ENCODE measurements at regions not wholly inside any gene's neighbourhood (a gene's known extent, or its start where the extent isn't known, plus 50 kb on each side); places are given as distances from the start of the nearest gene placed in this dataset.

- Histone ChIP-seq H3K9me3 (ENCODE audit: control insufficient read depth, low read length) (no peaks in the 10 kb centered on the region), H3K27ac (ENCODE audit: low read length) (no peak overlapping the region), H3K4me3 (ENCODE audit: low read length) (no peak overlapping the region), H3K27me3 (ENCODE audit: control insufficient read depth, insufficient read depth) (no peaks in the 10 kb centered on the region), H3K4me1 (ENCODE audit: control insufficient read depth, insufficient read depth, low read length) (no peaks in the 10 kb centered on the region)
- DNase-seq (no peak), ATAC-seq (no peak)
- 93% methylated on average over 1 of the region's 1 CpG for WGBS
- intact Hi-C loops (cut with DNase I): no loop called here
Observed at GRCh38 chr13:62038214-62038613, 622.6 kb upstream of the PCDH20 start.

GRCh38 chr13:62035981-62036380, 620.3 kb upstream of the PCDH20 start:
- no peaks in the 10 kb centered on the region for H3K27me3 ChIP-seq (ENCODE audit: control insufficient read depth, insufficient read depth)
- no peaks in the 10 kb centered on the region for H3K4me1 ChIP-seq (ENCODE audit: control insufficient read depth, insufficient read depth, low read length)
- no peak overlapping the region for H3K4me3 ChIP-seq (ENCODE audit: low read length)
- no peak overlapping the region for H3K27ac ChIP-seq (ENCODE audit: low read length)
- intact Hi-C loops (cut with DNase I): no loop called here
- ATAC-seq: no peak
- DNase-seq: no peak
- 15% methylated on average over 2 of the region's 2 CpGs for WGBS
- H3K9me3 ChIP-seq (ENCODE audit: control insufficient read depth, low read length): no peaks in the 10 kb centered on the region

GRCh38 chr13:62033934-62034333, 618.3 kb upstream of the PCDH20 start:
- Histone ChIP-seq H3K4me1 (ENCODE audit: control insufficient read depth, insufficient read depth, low read length) (no peaks in the 10 kb centered on the region), H3K9me3 (ENCODE audit: control insufficient read depth, low read length) (no peaks in the 10 kb centered on the region), H3K27ac (ENCODE audit: low read length) (no peak overlapping the region), H3K27me3 (ENCODE audit: control insufficient read depth, insufficient read depth) (no peaks in the 10 kb centered on the region), H3K4me3 (ENCODE audit: low read length) (no peak overlapping the region)
- WGBS: 33% methylated on average over 4 of the region's 4 CpGs
- ATAC-seq: no peak
- intact Hi-C loops (cut with DNase I): no loop called here
- DNase-seq: no peak

- intact Hi-C loops (cut with DNase I): no loop called here
- no peak overlapping the region for H3K27ac ChIP-seq (ENCODE audit: low read length)
- no peak overlapping the region for H3K4me3 ChIP-seq (ENCODE audit: low read length)
- H3K27me3 ChIP-seq (ENCODE audit: control insufficient read depth, insufficient read depth): no peaks in the 10 kb centered on the region
- no peaks in the 10 kb centered on the region for H3K9me3 ChIP-seq (ENCODE audit: control insufficient read depth, low read length)
- WGBS: 83% methylated on average over 1 of the region's 1 CpG
- no peaks in the 10 kb centered on the region for H3K4me1 ChIP-seq (ENCODE audit: control insufficient read depth, insufficient read depth, low read length)
- DNase-seq (no peak), ATAC-seq (no peak)
Observed at GRCh38 chr13:62022369-62022768, 606.7 kb upstream of the PCDH20 start.

- no peaks in the 10 kb centered on the region for H3K27me3 ChIP-seq (ENCODE audit: control insufficient read depth, insufficient read depth)
- no peaks in the 10 kb centered on the region for H3K4me1 ChIP-seq (ENCODE audit: control insufficient read depth, insufficient read depth, low read length)
- H3K27ac ChIP-seq (ENCODE audit: low read length): no peak overlapping the region
- H3K4me3 ChIP-seq (ENCODE audit: low read length): no peak overlapping the region
- ATAC-seq (no peak), DNase-seq (no peak)
- no peaks in the 10 kb centered on the region for H3K9me3 ChIP-seq (ENCODE audit: control insufficient read depth, low read length)
- intact Hi-C loops (cut with DNase I): no loop called here
Observed at GRCh38 chr13:62019858-62020257, 604.2 kb upstream of the PCDH20 start.

- WGBS: 23% methylated on average over 3 of the region's 3 CpGs
- H3K4me3 ChIP-seq (ENCODE audit: low read length): no peak overlapping the region
- no peaks in the 10 kb centered on the region for H3K27me3 ChIP-seq (ENCODE audit: control insufficient read depth, insufficient read depth)
- DNase-seq: no peak
- no peak for ATAC-seq
- intact Hi-C loops (cut with DNase I): no loop called here
- H3K9me3 ChIP-seq (ENCODE audit: control insufficient read depth, low read length): no peaks in the 10 kb centered on the region
- H3K27ac ChIP-seq (ENCODE audit: low read length): no peak overlapping the region
- no peaks in the 10 kb centered on the region for H3K4me1 ChIP-seq (ENCODE audit: control insufficient read depth, insufficient read depth, low read length)
Observed at GRCh38 chr13:62014299-62014698, 598.6 kb upstream of the PCDH20 start.

- WGBS: 63% methylated on average over 2 of the region's 2 CpGs
- no peaks in the 10 kb centered on the region for H3K9me3 ChIP-seq (ENCODE audit: control insufficient read depth, low read length)
- no peak overlapping the region for H3K27ac ChIP-seq (ENCODE audit: low read length)
- H3K4me1 ChIP-seq (ENCODE audit: control insufficient read depth, insufficient read depth, low read length): no peaks in the 10 kb centered on the region
- no peak for ATAC-seq
- DNase-seq: no peak
- intact Hi-C loops (cut with DNase I): no loop called here
- no peaks in the 10 kb centered on the region for H3K27me3 ChIP-seq (ENCODE audit: control insufficient read depth, insufficient read depth)
- no peak overlapping the region for H3K4me3 ChIP-seq (ENCODE audit: low read length)
Observed at GRCh38 chr13:62003452-62003851, 587.8 kb upstream of the PCDH20 start.

- intact Hi-C loops (cut with DNase I): no loop called here
- Histone ChIP-seq H3K27me3 (ENCODE audit: control insufficient read depth, insufficient read depth) (no peaks in the 10 kb centered on the region), H3K4me1 (ENCODE audit: control insufficient read depth, insufficient read depth, low read length) (no peaks in the 10 kb centered on the region), H3K27ac (ENCODE audit: low read length) (no peak overlapping the region), H3K9me3 (ENCODE audit: control insufficient read depth, low read length) (no peaks in the 10 kb centered on the region), H3K4me3 (ENCODE audit: low read length) (no peak overlapping the region)
- no peak for DNase-seq
- whole genome bisulfite sequencing: 80% methylated on average over 1 of the region's 1 CpG
- ATAC-seq: no peak
Observed at GRCh38 chr13:61994174-61994573, 578.5 kb upstream of the PCDH20 start.

- WGBS: 80% methylated on average over 3 of the region's 3 CpGs
- Histone ChIP-seq H3K4me3 (ENCODE audit: low read length) (no peak overlapping the region), H3K27ac (ENCODE audit: low read length) (no peak overlapping the region), H3K9me3 (ENCODE audit: control insufficient read depth, low read length) (no peaks in the 10 kb centered on the region), H3K4me1 (ENCODE audit: control insufficient read depth, insufficient read depth, low read length) (no peaks in the 10 kb centered on the region), H3K27me3 (ENCODE audit: control insufficient read depth, insufficient read depth) (no peaks in the 10 kb centered on the region)
- ATAC-seq (no peak), DNase-seq (no peak)
- intact Hi-C loops (cut with DNase I): no loop called here
Observed at GRCh38 chr13:61989978-61990377, 574.3 kb upstream of the PCDH20 start.

- Histone ChIP-seq H3K27me3 (ENCODE audit: control insufficient read depth, insufficient read depth) (no peaks in the 10 kb centered on the region), H3K4me1 (ENCODE audit: control insufficient read depth, insufficient read depth, low read length) (no peaks in the 10 kb centered on the region), H3K27ac (ENCODE audit: low read length) (no peak overlapping the region), H3K4me3 (ENCODE audit: low read length) (no peak overlapping the region), H3K9me3 (ENCODE audit: control insufficient read depth, low read length) (no peaks in the 10 kb centered on the region)
- no peak for DNase-seq
- 36% methylated on average over 2 of the region's 2 CpGs for WGBS
- intact Hi-C loops (cut with DNase I): no loop called here
- ATAC-seq: no peak
Observed at GRCh38 chr13:61988810-61989209, 573.2 kb upstream of the PCDH20 start.

- ATAC-seq (no peak), DNase-seq (no peak)
- Histone ChIP-seq H3K27ac (ENCODE audit: low read length) (no peak overlapping the region), H3K4me1 (ENCODE audit: control insufficient read depth, insufficient read depth, low read length) (no peaks in the 10 kb centered on the region), H3K27me3 (ENCODE audit: control insufficient read depth, insufficient read depth) (no peaks in the 10 kb centered on the region), H3K9me3 (ENCODE audit: control insufficient read depth, low read length) (no peaks in the 10 kb centered on the region), H3K4me3 (ENCODE audit: low read length) (no peak overlapping the region)
- WGBS: 79% methylated on average over 3 of the region's 3 CpGs
- intact Hi-C loops (cut with DNase I): no loop called here
Observed at GRCh38 chr13:61975001-61975400, 559.4 kb upstream of the PCDH20 start.

- no peak for ATAC-seq
- Histone ChIP-seq H3K9me3 (ENCODE audit: control insufficient read depth, low read length) (no peaks in the 10 kb centered on the region), H3K27me3 (ENCODE audit: control insufficient read depth, insufficient read depth) (no peaks in the 10 kb centered on the region), H3K27ac (ENCODE audit: low read length) (no peak overlapping the region), H3K4me1 (ENCODE audit: control insufficient read depth, insufficient read depth, low read length) (no peaks in the 10 kb centered on the region), H3K4me3 (ENCODE audit: low read length) (no peak overlapping the region)
- DNase-seq: no peak
- intact Hi-C loops (cut with DNase I): no loop called here
- 82% methylated on average over 4 of the region's 4 CpGs for WGBS
Observed at GRCh38 chr13:61965756-61966155, 550.1 kb upstream of the PCDH20 start.
